Mesendoderm (in vitro differentiated cells): ENCODE measurements at regions not wholly inside any gene's neighbourhood (a gene's known extent, or its start where the extent isn't known, plus 50 kb on each side); places are given as distances from the start of the nearest gene placed in this dataset.

ENCODE experiments used
- DNase-seq: peaks from one replicate; pipeline ENCODE4 v3.0.0; 2013
- H2AK5ac ChIP-seq: 2 replicates; pipeline ENCODE4 v1.6.1; 2013; ENCODE audit warnings: low read length, inconsistent platforms
- H2BK120ac ChIP-seq: 2 replicates; pipeline ENCODE4 v1.6.1; 2013; ENCODE audit warnings: low read depth, mild to moderate bottlenecking, low read length, moderate library complexity, mixed read lengths
- H2BK15ac ChIP-seq: replicated peaks from 2 replicates; pipeline ENCODE4 v1.6.1; 2013; ENCODE audit warnings: low read depth, mild to moderate bottlenecking, moderate library complexity
- H2BK5ac ChIP-seq: 2 replicates; pipeline ENCODE4 v1.6.1; 2013; ENCODE audit warnings: low read length, inconsistent platforms
- H3K18ac ChIP-seq: 2 replicates; pipeline ENCODE4 v1.6.1; 2013; ENCODE audit warnings: mild to moderate bottlenecking, low read length, mixed read lengths
- H3K23ac ChIP-seq: one replicate; pipeline ENCODE4 v1.6.1; 2013; ENCODE audit warnings: low read length
- H3K27ac ChIP-seq: 2 replicates; pipeline ENCODE4 v1.5.1; 2013; ENCODE audit warnings: low read depth, mild to moderate bottlenecking, inconsistent platforms, low read length, moderate library complexity
- H3K27me3 ChIP-seq: 2 replicates; pipeline ENCODE4 v1.6.1; 2013; ENCODE audit warnings: low read length, control low read depth, mild to moderate bottlenecking, inconsistent platforms; ENCODE audit not compliant: insufficient read depth, poor library complexity
- H3K36me3 ChIP-seq: 2 replicates; pipeline ENCODE4 v1.6.1; 2013; ENCODE audit warnings: low read length, inconsistent platforms; ENCODE audit not compliant: control insufficient read depth, insufficient read depth
- H3K4ac ChIP-seq: one replicate; pipeline ENCODE4 v1.6.1; 2013; ENCODE audit warnings: low read depth, mild to moderate bottlenecking, low read length, moderate library complexity
- H3K4me1 ChIP-seq: 2 replicates; pipeline ENCODE4 v1.6.1; 2013; ENCODE audit warnings: low read depth, low read length, inconsistent platforms; ENCODE audit not compliant: control insufficient read depth
- H3K4me2 ChIP-seq: 2 replicates; pipeline ENCODE4 v1.6.1; 2013; ENCODE audit warnings: low read length
- H3K4me3 ChIP-seq: 2 replicates; pipeline ENCODE4 v1.5.1; 2013; ENCODE audit warnings: mild to moderate bottlenecking, low read length
- H3K56ac ChIP-seq: one replicate; pipeline ENCODE4 v1.6.1; 2013; ENCODE audit warnings: low read length
- H3K79me1 ChIP-seq: 2 replicates; pipeline ENCODE4 v1.6.1; 2013; ENCODE audit warnings: low read length, inconsistent platforms
- H3K79me2 ChIP-seq: 2 replicates; pipeline ENCODE4 v1.6.1; 2013; ENCODE audit warnings: mild to moderate bottlenecking, low read length; ENCODE audit not compliant: control insufficient read depth, insufficient read depth
- H3K9ac ChIP-seq: 2 replicates; pipeline ENCODE4 v1.6.1; 2013; ENCODE audit warnings: low read length, inconsistent platforms
- H4K5ac ChIP-seq: one replicate; pipeline ENCODE4 v1.6.1; 2013; ENCODE audit warnings: low read length
- H4K8ac ChIP-seq: one replicate; pipeline ENCODE4 v1.6.1; 2013; ENCODE audit warnings: low read depth, mild to moderate bottlenecking, control low read depth, low read length, moderate library complexity
- WGBS: extraction: QIAGEN DNeasy Blood & Tissue Kit; methylation state at CpG from one replicate; pipeline ENCODE4 v1.1.7; 2013; ENCODE audit warnings: low lambda C conversion rate, missing lambda C conversion rate; ENCODE audit not compliant: insufficient coverage; ENCODE audit errors: extremely low coverage; 5-methylcytosine and 5-hydroxymethylcytosine counted together

DNA sequence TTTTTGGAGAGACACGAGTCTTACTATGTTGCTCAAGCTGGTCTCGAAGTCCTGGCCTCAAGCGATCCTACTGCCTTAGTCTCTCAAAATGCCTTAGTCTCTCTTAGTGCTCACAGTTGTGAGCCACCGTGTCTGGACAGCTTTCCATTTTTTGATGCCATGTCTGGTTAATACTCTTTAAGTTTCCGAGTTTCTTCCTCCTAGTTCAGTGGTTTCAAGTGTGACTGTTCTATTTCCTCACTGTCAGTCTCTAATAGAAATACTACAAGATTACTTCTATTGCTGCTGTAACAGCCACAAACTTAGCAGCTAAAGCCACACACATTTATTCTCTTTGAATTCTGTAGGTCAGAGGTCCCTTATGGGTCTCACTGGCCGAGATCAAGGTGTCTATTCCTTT is 125.1 kb upstream of the MGAT5 start:
- no peak overlapping the region for H2BK15ac ChIP-seq
- H3K27ac ChIP-seq = no peak overlapping the region
- H4K5ac ChIP-seq = no peak overlapping the region
- H3K9ac ChIP-seq = no peak overlapping the region
- H2BK5ac ChIP-seq = no peak overlapping the region
- whole genome bisulfite sequencing = no CpG with 5 or more reads among the region's 6 CpGs
- no peak overlapping the region for H3K4ac ChIP-seq
- DNase-seq = no peak
- no peak overlapping the region for H2AK5ac ChIP-seq
- H3K18ac ChIP-seq = no peak overlapping the region
- peaks cover 32% of the 10 kb centered on the region for H3K79me1 ChIP-seq
- H3K79me2 ChIP-seq = peaks cover 39% of the 10 kb centered on the region
- H2BK120ac ChIP-seq = no peak overlapping the region
- no peak overlapping the region for H4K8ac ChIP-seq
- H3K56ac ChIP-seq = no peak overlapping the region
- H3K4me1 ChIP-seq = no peaks in the 10 kb centered on the region
- no peaks in the 10 kb centered on the region for H3K27me3 ChIP-seq
- H3K4me3 ChIP-seq = no peak overlapping the region
- H3K36me3 ChIP-seq = no peaks in the 10 kb centered on the region
- H3K23ac ChIP-seq = no peak overlapping the region
- H3K4me2 ChIP-seq = no peak overlapping the region

DNA sequence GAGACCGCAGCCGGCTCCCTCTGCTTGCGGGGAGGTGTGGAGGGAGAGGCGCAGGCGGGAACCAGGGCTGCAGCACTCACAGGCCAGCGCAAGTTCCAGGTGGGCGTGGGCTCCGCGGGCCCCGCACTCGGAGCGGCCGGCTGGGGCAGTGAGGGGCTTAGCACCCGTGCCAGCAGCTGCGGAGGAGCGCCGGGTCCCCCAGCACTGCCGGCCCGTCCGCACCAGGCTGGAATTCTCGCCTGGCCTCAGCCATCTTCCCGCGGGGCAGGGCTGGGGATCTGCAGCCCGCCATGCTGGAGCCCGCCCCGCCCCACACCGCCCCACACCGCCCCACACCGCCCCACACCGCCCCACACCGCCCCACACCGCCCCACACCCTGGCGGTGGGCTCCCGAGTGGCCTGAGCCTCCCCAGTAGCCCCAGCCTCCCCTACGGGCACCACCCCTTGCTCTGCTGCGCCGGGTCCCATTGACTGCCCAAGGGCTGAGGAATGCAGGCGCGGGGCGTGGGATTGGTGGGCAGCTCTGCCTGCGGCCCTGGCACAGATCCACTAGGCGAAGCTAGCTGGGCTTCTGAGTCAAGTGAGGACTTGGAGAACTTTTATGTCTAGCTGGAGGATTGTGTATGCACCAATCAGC is 123.9 kb upstream of the MGAT5 start:
- no peak overlapping the region for H4K5ac ChIP-seq
- H2AK5ac ChIP-seq = no peak overlapping the region
- WGBS = no CpG with 5 or more reads among the region's 42 CpGs
- H3K4ac ChIP-seq = no peak overlapping the region
- peaks cover 34% of the 10 kb centered on the region for H3K79me2 ChIP-seq
- no peak for DNase-seq
- no peak overlapping the region for H3K4me3 ChIP-seq
- no peak overlapping the region for H2BK15ac ChIP-seq
- H4K8ac ChIP-seq = no peak overlapping the region
- no peaks in the 10 kb centered on the region for H3K36me3 ChIP-seq
- H2BK5ac ChIP-seq = no peak overlapping the region
- no peak overlapping the region for H2BK120ac ChIP-seq
- H3K9ac ChIP-seq = no peak overlapping the region
- no peak overlapping the region for H3K4me2 ChIP-seq
- H3K4me1 ChIP-seq = peaks cover 3% of the 10 kb centered on the region
- H3K23ac ChIP-seq = no peak overlapping the region
- no peak overlapping the region for H3K27ac ChIP-seq
- peaks cover 30% of the 10 kb centered on the region for H3K79me1 ChIP-seq
- H3K18ac ChIP-seq = no peak overlapping the region
- no peaks in the 10 kb centered on the region for H3K27me3 ChIP-seq
- no peak overlapping the region for H3K56ac ChIP-seq

DNA sequence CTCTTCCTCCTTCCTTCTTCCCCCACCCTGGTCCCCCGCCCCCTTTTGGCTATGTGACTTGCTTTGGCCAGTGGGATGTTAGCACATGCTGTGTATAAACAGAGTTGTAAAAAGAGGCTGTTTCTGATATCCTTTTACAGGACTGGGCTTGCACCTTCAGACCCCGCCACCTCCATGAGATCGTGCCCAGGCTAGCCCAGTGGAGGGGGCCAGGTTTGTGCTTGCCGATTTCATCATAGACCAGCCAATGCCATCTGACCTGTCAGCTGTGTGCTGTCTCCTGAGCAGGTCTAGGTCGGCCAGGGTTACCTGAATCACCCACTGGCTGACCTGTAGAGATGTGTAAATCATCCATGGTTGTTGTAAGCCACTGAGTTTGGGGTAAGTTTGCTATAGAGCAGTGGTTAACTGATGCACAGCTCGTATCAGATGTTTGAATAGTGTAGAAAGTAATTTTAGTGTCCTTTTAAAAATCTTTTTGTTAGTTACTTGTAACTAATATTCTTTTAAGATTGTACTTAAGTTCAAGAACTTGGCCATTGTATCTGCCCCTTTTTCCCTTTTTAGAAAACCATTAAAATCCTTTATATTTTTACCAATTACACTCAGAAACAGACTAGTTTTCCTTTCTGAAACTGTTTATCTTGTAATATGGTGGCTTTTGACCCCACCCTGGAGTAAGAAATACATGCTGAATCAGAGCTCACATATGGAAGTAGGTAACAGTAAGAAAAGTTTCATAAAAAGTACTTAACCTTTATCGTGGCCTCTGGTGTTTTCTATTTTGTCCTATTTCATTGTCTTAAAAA is 122.0 kb upstream of the MGAT5 start:
- H4K5ac ChIP-seq = no peak overlapping the region
- WGBS = no CpG with 5 or more reads among the region's 7 CpGs

DNA sequence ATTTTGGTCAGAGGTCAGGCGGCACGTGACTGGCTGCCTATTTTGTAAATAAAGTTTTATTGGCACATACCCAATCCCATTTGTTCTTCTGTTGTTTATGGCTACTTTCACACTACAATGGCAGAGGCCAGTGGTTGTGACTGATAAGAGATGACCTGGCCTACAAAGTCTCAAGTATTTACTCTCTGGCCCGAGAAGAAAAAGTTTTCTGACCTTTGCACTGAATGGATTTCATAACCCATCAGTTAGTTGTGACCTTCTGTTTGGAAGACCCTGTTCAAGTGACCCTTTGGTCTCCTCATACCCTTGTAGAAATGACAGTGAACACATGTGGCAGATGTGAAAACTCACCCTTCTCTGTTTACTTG is 121.4 kb upstream of the MGAT5 start:
- Histone ChIP-seq H3K23ac (no peak overlapping the region), H3K27ac (no peak overlapping the region), H3K27me3 (no peaks in the 10 kb centered on the region), H3K4ac (no peak overlapping the region), H4K8ac (no peak overlapping the region), H3K36me3 (no peaks in the 10 kb centered on the region), H2BK120ac (no peak overlapping the region), H3K4me3 (no peak overlapping the region), H3K79me2 (peaks cover 18% of the 10 kb centered on the region), H3K79me1 (peaks cover 25% of the 10 kb centered on the region), H2AK5ac (no peak overlapping the region), H3K9ac (no peak overlapping the region), H4K5ac (no peak overlapping the region), H3K18ac (no peak overlapping the region), H3K4me1 (peaks cover 6% of the 10 kb centered on the region), H3K4me2 (no peak overlapping the region), H2BK5ac (no peak overlapping the region), H2BK15ac (no peak overlapping the region), H3K56ac (no peak overlapping the region)
- no CpG with 5 or more reads among the region's 3 CpGs for WGBS
- DNase-seq = no peak

More for the DNA sequence above, 122.0 kb upstream of the MGAT5 start:
- H3K4me2 ChIP-seq = no peak overlapping the region
- H3K4me1 ChIP-seq = peaks cover 3% of the 10 kb centered on the region
- no peak overlapping the region for H2BK5ac ChIP-seq
- no peak overlapping the region for H2BK15ac ChIP-seq
- peaks cover 24% of the 10 kb centered on the region for H3K79me2 ChIP-seq
- H3K36me3 ChIP-seq = no peaks in the 10 kb centered on the region
- H4K8ac ChIP-seq = no peak overlapping the region
- H3K23ac ChIP-seq = no peak overlapping the region
- H3K4ac ChIP-seq = no peak overlapping the region
- no peak overlapping the region for H2BK120ac ChIP-seq
- H3K18ac ChIP-seq = no peak overlapping the region
- no peaks in the 10 kb centered on the region for H3K27me3 ChIP-seq
- no peak overlapping the region for H2AK5ac ChIP-seq
- no peak overlapping the region for H3K4me3 ChIP-seq
- no peak overlapping the region for H3K9ac ChIP-seq
- no peak overlapping the region for H3K56ac ChIP-seq
- no peak for DNase-seq
- H3K27ac ChIP-seq = no peak overlapping the region
- peaks cover 23% of the 10 kb centered on the region for H3K79me1 ChIP-seq

DNA sequence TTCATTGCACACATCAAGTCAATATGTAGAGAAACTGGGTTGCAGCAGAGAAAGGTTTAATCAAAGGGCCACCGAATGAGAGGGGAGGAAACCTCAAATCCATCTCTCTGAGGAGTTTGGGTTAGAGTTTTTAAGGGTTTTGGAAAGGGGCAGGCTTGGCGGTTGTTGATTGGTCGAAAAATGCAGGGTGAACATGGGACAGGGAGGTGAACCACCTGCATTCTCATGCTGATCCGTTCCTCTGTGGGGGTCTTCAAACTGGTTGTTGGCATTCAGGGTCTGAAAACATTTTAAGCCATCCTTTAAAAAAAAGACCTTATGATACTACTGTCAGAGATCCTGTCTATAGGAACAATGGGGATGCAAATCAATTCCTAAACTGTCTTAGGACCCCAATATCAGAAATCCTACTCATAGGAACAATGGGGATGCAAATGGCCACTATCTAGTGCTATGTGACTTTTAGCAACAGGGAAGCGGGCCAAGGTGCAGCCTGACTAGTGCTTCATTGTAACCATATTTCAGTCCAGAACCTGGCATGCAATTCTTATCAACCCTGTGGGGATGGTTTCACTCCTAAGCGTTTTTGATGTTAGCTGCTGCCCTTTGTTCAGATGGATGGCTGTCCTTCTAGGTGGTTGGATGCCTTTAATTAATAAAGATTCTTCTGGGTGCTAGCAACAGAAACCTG is 120.1 kb upstream of the MGAT5 start:
- Histone ChIP-seq H4K8ac (no peak overlapping the region), H3K56ac (peak overlapping the region; percentile 57)
- no CpG with 5 or more reads among the region's 6 CpGs for WGBS

More for the DNA sequence above, 120.1 kb upstream of the MGAT5 start:
- no peak overlapping the region for H3K9ac ChIP-seq
- H4K5ac ChIP-seq = no peak overlapping the region
- no peak overlapping the region for H3K23ac ChIP-seq
- no peaks in the 10 kb centered on the region for H3K27me3 ChIP-seq
- no peak overlapping the region for H2BK120ac ChIP-seq
- peaks cover 28% of the 10 kb centered on the region for H3K79me1 ChIP-seq
- peaks cover 6% of the 10 kb centered on the region for H3K4me1 ChIP-seq
- H2AK5ac ChIP-seq = no peak overlapping the region
- peak overlapping the region; percentile 28 for H3K18ac ChIP-seq
- no peak overlapping the region for H3K4me2 ChIP-seq
- no peak overlapping the region for H3K4ac ChIP-seq
- H3K36me3 ChIP-seq = no peaks in the 10 kb centered on the region
- H3K4me3 ChIP-seq = no peak overlapping the region
- DNase-seq = no peak
- no peak overlapping the region for H2BK15ac ChIP-seq
- no peak overlapping the region for H3K27ac ChIP-seq
- H2BK5ac ChIP-seq = no peak overlapping the region
- peaks cover 20% of the 10 kb centered on the region for H3K79me2 ChIP-seq
